Loucy (cell line): ENCODE measurements at regions not wholly inside any gene's neighbourhood (a gene's known extent, or its start where the extent isn't known, plus 50 kb on each side); places are given as distances from the start of the nearest gene placed in this dataset.

Source experiments
- H2AFZ ChIP-seq: fragments of 200-600 bp; sonication (generic); 2 replicates; pipeline ENCODE4 v1.6.0; 2016; ENCODE audit warnings: antibody characterized with exemption, mild to moderate bottlenecking, low read length, moderate library complexity
- H3F3A ChIP-seq: fragments of 200-600 bp; 2 replicates; pipeline ENCODE4 v1.6.0; 2016; ENCODE audit warnings: antibody characterized with exemption, low read depth, mild to moderate bottlenecking
- H3K27me3 ChIP-seq: fragments of 200-600 bp; sonication (generic); 2 replicates; pipeline ENCODE4 v1.6.1; 2014; ENCODE audit warnings: low read length, mild to moderate bottlenecking; ENCODE audit not compliant: insufficient read depth, poor library complexity, severe bottlenecking
- H3K36me3 ChIP-seq: fragments of 200-600 bp; sonication (generic); 2 replicates; pipeline ENCODE4 v1.6.1; 2016; ENCODE audit warnings: low read length; ENCODE audit not compliant: insufficient read depth
- H3K4me1 ChIP-seq: fragments of 200-600 bp; sonication (generic); 2 replicates; pipeline ENCODE4 v1.5.1; 2014; ENCODE audit warnings: low read length, mild to moderate bottlenecking; ENCODE audit not compliant: insufficient read depth, poor library complexity, severe bottlenecking
- H3K4me2 ChIP-seq: fragments of 200-600 bp; sonication (generic); 2 replicates; pipeline ENCODE4 v1.6.0; 2014; ENCODE audit warnings: antibody characterized with exemption, low read length, low read depth, mild to moderate bottlenecking; ENCODE audit not compliant: poor library complexity, severe bottlenecking
- H3K4me3 ChIP-seq: fragments of 200-600 bp; sonication (generic); 2 replicates; pipeline ENCODE4 v1.5.1; 2014; ENCODE audit warnings: low read length, mild to moderate bottlenecking, mixed read lengths; ENCODE audit not compliant: poor library complexity, severe bottlenecking
- H3K79me2 ChIP-seq: fragments of 200-600 bp; sonication (generic); 2 replicates; pipeline ENCODE4 v1.6.1; 2014; ENCODE audit warnings: low read length; ENCODE audit not compliant: insufficient read depth
- H3K9ac ChIP-seq: fragments of 200-600 bp; sonication (generic); 2 replicates; pipeline ENCODE4 v1.6.0; 2014; ENCODE audit warnings: mild to moderate bottlenecking, low read depth, low read length, moderate library complexity; ENCODE audit not compliant: poor library complexity, severe bottlenecking
- H3K9me2 ChIP-seq: fragments of 200-600 bp; sonication (generic); replicated peaks from 2 replicates; pipeline ENCODE4 v1.6.1; 2016; ENCODE audit warnings: low read depth, low read length, mixed read lengths
- H3K9me3 ChIP-seq: fragments of 200-600 bp; sonication (generic); 2 replicates; pipeline ENCODE4 v1.6.1; 2014; ENCODE audit warnings: mild to moderate bottlenecking, antibody characterized with exemption, low read length, low read depth; ENCODE audit not compliant: insufficient read depth
- H4K20me1 ChIP-seq: fragments of 200-600 bp; sonication (generic); 2 replicates; pipeline ENCODE4 v1.6.0; 2014; ENCODE audit warnings: antibody characterized with exemption, low read length, mild to moderate bottlenecking; ENCODE audit not compliant: insufficient read depth, poor library complexity, severe bottlenecking
- CTCF ChIP-seq: fragments of 200-600 bp; sonication (generic); conservative IDR thresholded peaks from 2 replicates; pipeline ENCODE4 v1.5.1; 2014; ENCODE audit warnings: mild to moderate bottlenecking, antibody characterized with exemption, low read length
- EZH2phosphoT487 ChIP-seq: fragments of 200-600 bp; IDR thresholded peaks from 2 replicates; pipeline ENCODE4 v1.6.1; 2018; ENCODE audit warnings: antibody characterized with exemption, mild to moderate bottlenecking, moderate library complexity, borderline replicate concordance

- H3K4me2 ChIP-seq: no peak overlapping the region
- no peak overlapping the region for H3K9ac ChIP-seq
- no peaks in the 10 kb centered on the region for H3F3A ChIP-seq
Measured at GRCh38 chr5:15447209-15447608, 52.8 kb upstream of the FBXL7 start.

GRCh38 chr5:15446552-15446951 lies 53.4 kb upstream of the FBXL7 start:
- no peaks in the 10 kb centered on the region for H4K20me1 ChIP-seq
- H2AFZ ChIP-seq: no peak overlapping the region
- no peak overlapping the region for H3K9ac ChIP-seq
- no peaks in the 10 kb centered on the region for H3K9me3 ChIP-seq
- no peaks in the 10 kb centered on the region for H3F3A ChIP-seq
- TF ChIP-seq CTCF: no peak
- TF ChIP-seq EZH2phosphoT487: no peak
- H3K4me2 ChIP-seq: no peak overlapping the region
- H3K27me3 ChIP-seq: no peaks in the 10 kb centered on the region
- no peaks in the 10 kb centered on the region for H3K36me3 ChIP-seq
- no peaks in the 10 kb centered on the region for H3K9me2 ChIP-seq
- no peaks in the 10 kb centered on the region for H3K79me2 ChIP-seq
- no peak overlapping the region for H3K4me3 ChIP-seq
- no peaks in the 10 kb centered on the region for H3K4me1 ChIP-seq

More at GRCh38 chr5:15447209-15447608, 52.8 kb upstream of the FBXL7 start:
- H3K79me2 ChIP-seq: no peaks in the 10 kb centered on the region
- H4K20me1 ChIP-seq: no peaks in the 10 kb centered on the region
- no peaks in the 10 kb centered on the region for H3K9me3 ChIP-seq
- H2AFZ ChIP-seq: no peak overlapping the region
- no peak overlapping the region for H3K4me3 ChIP-seq
- TF ChIP-seq EZH2phosphoT487 (no peak), CTCF (no peak)
- no peaks in the 10 kb centered on the region for H3K27me3 ChIP-seq
- H3K36me3 ChIP-seq: no peaks in the 10 kb centered on the region
- H3K9me2 ChIP-seq: no peaks in the 10 kb centered on the region
- H3K4me1 ChIP-seq: no peaks in the 10 kb centered on the region

GRCh38 chr5:15442193-15442570 lies 57.8 kb upstream of the FBXL7 start:
- H3K79me2 ChIP-seq: no peaks in the 10 kb centered on the region
- no peaks in the 10 kb centered on the region for H3K36me3 ChIP-seq
- no peaks in the 10 kb centered on the region for H3F3A ChIP-seq
- H2AFZ ChIP-seq: no peak overlapping the region
- no peaks in the 10 kb centered on the region for H3K9me2 ChIP-seq
- no peak overlapping the region for H3K9ac ChIP-seq
- no peak overlapping the region for H3K4me2 ChIP-seq
- H4K20me1 ChIP-seq: no peaks in the 10 kb centered on the region
- H3K9me3 ChIP-seq: no peaks in the 10 kb centered on the region
- no peaks in the 10 kb centered on the region for H3K27me3 ChIP-seq
- no peaks in the 10 kb centered on the region for H3K4me1 ChIP-seq
- H3K4me3 ChIP-seq: no peak overlapping the region
- no peak for TF ChIP-seq EZH2phosphoT487
- TF ChIP-seq CTCF: no peak
